ENCODE measurements at regions not wholly inside any gene's neighbourhood (a gene's known extent, or its start where the extent isn't known, plus 50 kb on each side); places are given as distances from the start of the nearest gene placed in this dataset.

DNA sequence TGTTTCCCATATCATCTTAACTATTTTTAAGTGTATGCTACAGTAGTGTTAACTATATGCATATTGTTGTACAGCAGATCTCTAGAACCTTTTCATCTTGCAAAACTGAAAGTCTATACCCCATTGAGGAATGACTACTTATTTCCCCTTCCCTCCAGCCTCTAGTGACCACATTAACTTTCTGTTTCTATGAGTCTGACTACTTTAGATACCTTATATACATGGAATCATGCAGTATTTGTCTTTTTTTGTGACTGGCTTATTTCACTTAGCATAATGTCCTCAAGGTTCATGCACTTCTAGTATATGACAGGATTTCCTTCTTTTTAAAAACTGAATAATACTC lies 96.5 kb upstream of the BTG3 start:
- H3K79me2 ChIP-seq (ENCODE audit: insufficient read depth, low read length) = no peaks in the 10 kb centered on the region
- intact Hi-C loops (cut with micrococcal nuclease; ENCODE audit: unreplicated experiment) = no loop called here
- in situ Hi-C loops (cut with HindIII; ENCODE audit: extremely low pct_ligation_motif_present, low pct_unique_long_range_greater_than_20kb) = no loop called here
- no peak overlapping the region for H3K4me2 ChIP-seq (ENCODE audit: low read depth, low read length)
- H3K27ac ChIP-seq (ENCODE audit: extremely low read length, insufficient read depth, low read length) = no peak overlapping the region
- H3K4me1 ChIP-seq (ENCODE audit: insufficient read depth, low read length) = no peaks in the 10 kb centered on the region
- TF ChIP-seq PLRG1 (conservative IDR thresholded peaks at IDR 0.05) (no peak), SIN3A (IDR thresholded peaks at IDR 0.05; ENCODE audit: borderline replicate concordance, low read depth, low read length) (no peak), TBX2 (CRISPR knock-in tag; IDR thresholded peaks at IDR 0.05; ENCODE audit: borderline replicate concordance) (no peak), ZNF816 (CRISPR knock-in tag; IDR thresholded peaks at IDR 0.05; ENCODE audit: borderline replicate concordance) (no peak), ZNF326 (CRISPR knock-in tag; IDR thresholded peaks at IDR 0.05; ENCODE audit: borderline replicate concordance) (no peak), MAZ (IDR thresholded peaks at IDR 0.05; ENCODE audit: borderline replicate concordance, low read depth, low read length) (no peak), MAZ (CRISPR knock-in tag; IDR thresholded peaks at IDR 0.05; ENCODE audit: low read depth) (no peak), JUN (CRISPR knock-in tag; IDR thresholded peaks at IDR 0.05) (no peak)
- TF ChIP-seq, protein P1, sequence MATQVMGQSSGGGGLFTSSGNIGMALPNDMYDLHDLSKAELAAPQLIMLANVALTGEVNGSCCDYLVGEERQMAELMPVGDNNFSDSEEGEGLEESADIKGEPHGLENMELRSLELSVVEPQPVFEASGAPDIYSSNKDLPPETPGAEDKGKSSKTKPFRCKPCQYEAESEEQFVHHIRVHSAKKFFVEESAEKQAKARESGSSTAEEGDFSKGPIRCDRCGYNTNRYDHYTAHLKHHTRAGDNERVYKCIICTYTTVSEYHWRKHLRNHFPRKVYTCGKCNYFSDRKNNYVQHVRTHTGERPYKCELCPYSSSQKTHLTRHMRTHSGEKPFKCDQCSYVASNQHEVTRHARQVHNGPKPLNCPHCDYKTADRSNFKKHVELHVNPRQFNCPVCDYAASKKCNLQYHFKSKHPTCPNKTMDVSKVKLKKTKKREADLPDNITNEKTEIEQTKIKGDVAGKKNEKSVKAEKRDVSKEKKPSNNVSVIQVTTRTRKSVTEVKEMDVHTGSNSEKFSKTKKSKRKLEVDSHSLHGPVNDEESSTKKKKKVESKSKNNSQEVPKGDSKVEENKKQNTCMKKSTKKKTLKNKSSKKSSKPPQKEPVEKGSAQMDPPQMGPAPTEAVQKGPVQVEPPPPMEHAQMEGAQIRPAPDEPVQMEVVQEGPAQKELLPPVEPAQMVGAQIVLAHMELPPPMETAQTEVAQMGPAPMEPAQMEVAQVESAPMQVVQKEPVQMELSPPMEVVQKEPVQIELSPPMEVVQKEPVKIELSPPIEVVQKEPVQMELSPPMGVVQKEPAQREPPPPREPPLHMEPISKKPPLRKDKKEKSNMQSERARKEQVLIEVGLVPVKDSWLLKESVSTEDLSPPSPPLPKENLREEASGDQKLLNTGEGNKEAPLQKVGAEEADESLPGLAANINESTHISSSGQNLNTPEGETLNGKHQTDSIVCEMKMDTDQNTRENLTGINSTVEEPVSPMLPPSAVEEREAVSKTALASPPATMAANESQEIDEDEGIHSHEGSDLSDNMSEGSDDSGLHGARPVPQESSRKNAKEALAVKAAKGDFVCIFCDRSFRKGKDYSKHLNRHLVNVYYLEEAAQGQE (IDR thresholded peaks at IDR 0.05; ENCODE audit: borderline replicate concordance in 1 of 2, low read depth in 1 of 2, low read length in 2 of 2) = no peak
- TF ChIP-seq, protein P2, sequence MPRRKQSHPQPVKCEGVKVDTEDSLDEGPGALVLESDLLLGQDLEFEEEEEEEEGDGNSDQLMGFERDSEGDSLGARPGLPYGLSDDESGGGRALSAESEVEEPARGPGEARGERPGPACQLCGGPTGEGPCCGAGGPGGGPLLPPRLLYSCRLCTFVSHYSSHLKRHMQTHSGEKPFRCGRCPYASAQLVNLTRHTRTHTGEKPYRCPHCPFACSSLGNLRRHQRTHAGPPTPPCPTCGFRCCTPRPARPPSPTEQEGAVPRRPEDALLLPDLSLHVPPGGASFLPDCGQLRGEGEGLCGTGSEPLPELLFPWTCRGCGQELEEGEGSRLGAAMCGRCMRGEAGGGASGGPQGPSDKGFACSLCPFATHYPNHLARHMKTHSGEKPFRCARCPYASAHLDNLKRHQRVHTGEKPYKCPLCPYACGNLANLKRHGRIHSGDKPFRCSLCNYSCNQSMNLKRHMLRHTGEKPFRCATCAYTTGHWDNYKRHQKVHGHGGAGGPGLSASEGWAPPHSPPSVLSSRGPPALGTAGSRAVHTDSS (CRISPR knock-in tag; conservative IDR thresholded peaks at IDR 0.05) = no peak
- DNase-seq (ENCODE audit: low spot score) (no peak), ATAC-seq (no peak), FAIRE-seq (no peak)
- H3K9me3 ChIP-seq (ENCODE audit: low read length) = no peaks in the 10 kb centered on the region
- ChIA-PET CTCF (ENCODE audit: low intra/inter-chr PET ratio, low total read pairs) (no interaction called here), POLR2A (no interaction called here)
- no TSS peak for BruUV-seq (replicated peaks)
- no peaks in the 10 kb centered on the region for H4K20me1 ChIP-seq (ENCODE audit: insufficient read depth, low read length)
- H2AFZ ChIP-seq (ENCODE audit: low read length) = no peak overlapping the region
- H3K4me3 ChIP-seq (replicated peaks in 1 of 3; ENCODE audit: insufficient read depth in 1 of 3, low read depth in 2 of 3, low read length in 3 of 3) = no peak overlapping the region
- no peaks in the 10 kb centered on the region for H3K27me3 ChIP-seq (ENCODE audit: control insufficient read depth in 1 of 2, insufficient read depth in 2 of 2, low read length in 2 of 2)
- no peaks in the 10 kb centered on the region for H3K36me3 ChIP-seq (replicated peaks in 1 of 2; ENCODE audit: control insufficient read depth in 1 of 2, insufficient read depth in 2 of 2, low read length in 2 of 2)
- no peak overlapping the region for H3K9ac ChIP-seq (ENCODE audit: insufficient read depth, low read depth, low read length)
